Adrenal gland (tissue), 9 donors: ENCODE measurements at regions not wholly inside any gene's neighbourhood (a gene's known extent, or its start where the extent isn't known, plus 50 kb on each side); places are given as distances from the start of the nearest gene placed in this dataset.

ENCODE experiments used
- DNase-seq, 7 donors: peaks; one replicate each; pipeline ENCODE4 v3.0.0-alpha.2; 2019 to 2020
- H3K27ac ChIP-seq, 5 donors: fragments of 200-600 bp; sonication (generic) in 4 of 5; 1 replicate in 3 of 5; 2 replicates in 2 of 5; pipeline versions ENCODE4 v1.5.1 to v1.8.0; 2016 to 2020; ENCODE audit warnings: mild to moderate bottlenecking in 1 of 5
- H3K27me3 ChIP-seq: fragments of 200-600 bp; 2 replicates; pipeline ENCODE4 v1.8.0; 2021
- H3K36me3 ChIP-seq, 2 donors: fragments of 200-600 bp; replicated peaks in 1 of 2; 1 replicate in 1 of 2; 2 replicates in 1 of 2; pipeline versions ENCODE4 v1.5.1 to v1.8.0; 2018 to 2022
- H3K4me1 ChIP-seq, 2 donors: fragments of 200-600 bp; replicated peaks in 1 of 2; 1 replicate in 1 of 2; 2 replicates in 1 of 2; pipeline versions ENCODE4 v1.5.1 to v1.8.0; 2018 to 2021
- H3K4me3 ChIP-seq, 4 donors: fragments of 200-600 bp; sonication (generic) in 3 of 4; one replicate each; pipeline ENCODE4 v1.5.1; 2016 to 2018
- H3K9me3 ChIP-seq, 3 donors: fragments of 200-600 bp; sonication (generic) in 1 of 3; replicated peaks in 1 of 3; 1 replicate in 2 of 3; 2 replicates in 1 of 3; pipeline versions ENCODE4 v1.5.1 to v1.8.0; 2016 to 2021
- POLR2A ChIP-seq, 2 donors: fragments of 450-650 bp; IDR thresholded peaks; one replicate each; pipeline ENCODE4 v1.6.1; 2017; ENCODE audit warnings: antibody characterized with exemption in 2 of 2, mild to moderate bottlenecking in 2 of 2, moderate library complexity in 1 of 2
- WGBS, 4 donors: extraction: QIAGEN DNeasy Blood & Tissue Kit in 2 of 4; methylation state at CpG; one replicate each; pipeline versions ENCODE4 v1.1.5 to v1.1.7; 2013 to 2017; 5-methylcytosine and 5-hydroxymethylcytosine counted together
- intact Hi-C, 2 donors: fragments of 100-400 bp; cut with DNase I; formaldehyde crosslinking; loops; one replicate each; pipeline versions ENCODE4 v1.14.1 to v1.15.0; 2022 to 2023
- TF ChIP-seq, protein P1 (sequence below), 6 experiments: fragments of 450-650 bp in 4 of 6; fragments of 200-600 bp in 2 of 6; sonication (generic) in 1 of 6; IDR thresholded peaks; 1 replicate in 5 of 6; 2 replicates in 1 of 6; pipeline versions ENCODE4 v1.5.1 to v1.8.0; 2016 to 2021; ENCODE audit warnings: antibody characterized with exemption in 6 of 6, mild to moderate bottlenecking in 2 of 6, moderate library complexity in 1 of 6
- donor health status: healthy with polysubstance abuse.
- donor health status: Bipolar disorder and iron deficiency.
- donor health status: DM: yes; HTN: yes; CAD: no.
- donor health status: DM: no; HTN: no; CAD: no.
- donor health status: DM: no; HTN: no; CAD: no.

DNA sequence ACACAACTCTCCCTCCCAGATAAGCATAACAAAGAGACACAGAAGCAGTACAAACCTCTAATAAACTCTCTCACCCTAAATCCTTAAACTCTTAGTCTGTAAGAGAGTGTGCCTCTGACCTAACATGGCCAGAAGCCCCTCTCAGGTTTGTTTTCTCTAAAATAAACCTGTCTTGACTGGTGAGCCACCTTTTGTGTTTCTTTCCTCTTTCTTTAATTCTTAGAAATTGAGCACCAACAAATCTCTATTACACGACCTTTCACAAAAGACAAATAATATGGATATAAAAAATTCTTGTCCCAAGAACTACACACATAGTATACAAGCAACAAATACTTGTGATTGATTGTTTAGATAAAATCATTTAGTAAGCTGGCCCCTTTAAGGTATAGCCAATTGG is 573.7 kb downstream of the EPHA5 start:
- no peaks in the 10 kb centered on the region for H3K27me3 ChIP-seq
- intact Hi-C loops: no loop called here
- TF ChIP-seq, protein P1, sequence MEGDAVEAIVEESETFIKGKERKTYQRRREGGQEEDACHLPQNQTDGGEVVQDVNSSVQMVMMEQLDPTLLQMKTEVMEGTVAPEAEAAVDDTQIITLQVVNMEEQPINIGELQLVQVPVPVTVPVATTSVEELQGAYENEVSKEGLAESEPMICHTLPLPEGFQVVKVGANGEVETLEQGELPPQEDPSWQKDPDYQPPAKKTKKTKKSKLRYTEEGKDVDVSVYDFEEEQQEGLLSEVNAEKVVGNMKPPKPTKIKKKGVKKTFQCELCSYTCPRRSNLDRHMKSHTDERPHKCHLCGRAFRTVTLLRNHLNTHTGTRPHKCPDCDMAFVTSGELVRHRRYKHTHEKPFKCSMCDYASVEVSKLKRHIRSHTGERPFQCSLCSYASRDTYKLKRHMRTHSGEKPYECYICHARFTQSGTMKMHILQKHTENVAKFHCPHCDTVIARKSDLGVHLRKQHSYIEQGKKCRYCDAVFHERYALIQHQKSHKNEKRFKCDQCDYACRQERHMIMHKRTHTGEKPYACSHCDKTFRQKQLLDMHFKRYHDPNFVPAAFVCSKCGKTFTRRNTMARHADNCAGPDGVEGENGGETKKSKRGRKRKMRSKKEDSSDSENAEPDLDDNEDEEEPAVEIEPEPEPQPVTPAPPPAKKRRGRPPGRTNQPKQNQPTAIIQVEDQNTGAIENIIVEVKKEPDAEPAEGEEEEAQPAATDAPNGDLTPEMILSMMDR (IDR thresholded peaks at IDR 0.05): no peak
- no peak overlapping the region for H3K4me3 ChIP-seq
- no peaks in the 10 kb centered on the region for H3K9me3 ChIP-seq
- no peaks in the 10 kb centered on the region for H3K36me3 ChIP-seq
- no peaks in the 10 kb centered on the region for H3K4me1 ChIP-seq
- H3K27ac ChIP-seq: no peak overlapping the region
- WGBS, 4 donors: 21 to 41% (median 31%) methylated on average over 1 of the region's 1 CpG
- no peak for DNase-seq

DNA sequence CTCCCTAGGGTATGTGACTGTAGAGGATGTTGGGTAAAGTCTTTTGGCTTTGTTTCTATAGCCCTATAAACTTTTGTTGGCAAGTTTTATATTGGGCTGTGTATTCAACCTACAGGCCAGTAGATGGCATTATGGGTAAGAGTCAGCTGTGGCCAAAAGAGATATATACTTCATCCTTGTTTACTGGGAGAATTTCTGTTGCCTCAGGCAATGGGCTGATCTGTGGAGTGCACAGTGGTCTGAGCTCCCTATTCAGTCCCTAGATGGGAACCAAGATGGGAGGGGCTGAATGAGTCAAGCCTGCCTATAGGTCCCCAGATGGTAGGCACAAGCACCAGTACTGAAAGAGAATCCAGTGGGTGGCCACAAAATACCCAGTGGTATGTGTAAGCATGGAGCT is 580.6 kb downstream of the EPHA5 start:
- H3K27me3 ChIP-seq: no peaks in the 10 kb centered on the region

DNA sequence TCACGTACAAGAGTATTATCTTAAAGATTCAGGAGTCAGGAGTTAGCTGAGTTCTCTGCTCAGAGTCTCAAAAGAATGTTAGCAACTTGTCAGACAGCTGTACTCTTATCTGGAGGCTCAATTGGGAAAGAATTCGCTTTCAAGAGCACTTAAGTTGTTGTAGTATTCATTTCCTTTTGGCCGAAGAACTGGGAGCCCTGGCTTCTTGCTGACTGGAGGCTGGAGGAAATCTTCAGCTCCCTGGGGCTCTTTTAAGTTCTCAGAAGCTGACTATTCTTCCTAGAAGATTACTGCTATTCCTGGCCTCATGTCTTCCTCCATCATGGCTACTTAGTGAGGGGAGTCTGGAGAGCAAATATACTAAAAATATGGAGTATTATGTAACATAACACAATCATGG is 587.2 kb downstream of the EPHA5 start:
- H3K27ac ChIP-seq: no peak overlapping the region
- no peak for DNase-seq
- 47 to 58% (median 49%) methylated on average over 3 of the region's 3 CpGs for WGBS, 4 donors
- no peaks in the 10 kb centered on the region for H3K27me3 ChIP-seq
- H3K9me3 ChIP-seq: no peaks in the 10 kb centered on the region
- TF ChIP-seq, protein P1 (IDR thresholded peaks at IDR 0.05): no peak
- TF ChIP-seq POLR2A (IDR thresholded peaks at IDR 0.05): no peak
- no peaks in the 10 kb centered on the region for H3K36me3 ChIP-seq
- intact Hi-C loops: no loop called here
- H3K4me1 ChIP-seq: no peaks in the 10 kb centered on the region
- no peak overlapping the region for H3K4me3 ChIP-seq

More for the DNA sequence above, 580.6 kb downstream of the EPHA5 start:
- DNase-seq: no peak
- intact Hi-C loops: no loop called here
- H3K9me3 ChIP-seq: no peaks in the 10 kb centered on the region
- H3K4me3 ChIP-seq: no peak overlapping the region
- no peaks in the 10 kb centered on the region for H3K36me3 ChIP-seq
- no peaks in the 10 kb centered on the region for H3K4me1 ChIP-seq
- no peak overlapping the region for H3K27ac ChIP-seq
- TF ChIP-seq POLR2A (IDR thresholded peaks at IDR 0.05): no peak
- TF ChIP-seq, protein P1 (IDR thresholded peaks at IDR 0.05): peak in 1 of 6 experiments; percentile 35

DNA sequence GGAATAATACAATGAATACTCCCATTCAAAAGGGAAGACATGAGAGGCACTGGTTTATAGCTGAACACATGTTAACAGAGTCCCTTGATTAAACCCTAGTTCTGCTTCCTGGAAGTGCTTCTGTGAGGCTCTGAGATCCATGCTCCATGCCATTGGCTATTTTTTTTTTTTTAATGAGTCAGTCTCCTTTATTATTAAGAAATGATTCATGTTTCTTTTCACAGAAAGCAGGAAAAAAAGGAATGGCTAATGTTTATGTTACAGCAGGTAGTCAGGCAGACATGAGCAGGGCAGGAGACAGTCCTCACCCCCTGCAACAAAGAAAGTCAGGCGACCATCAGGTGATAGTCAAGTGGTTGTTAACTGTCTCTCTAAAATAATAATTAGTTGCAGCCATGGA is 598.7 kb downstream of the EPHA5 start:
- no peak overlapping the region for H3K4me3 ChIP-seq
- no peaks in the 10 kb centered on the region for H3K27me3 ChIP-seq
- TF ChIP-seq, protein P1 (IDR thresholded peaks at IDR 0.05): no peak
- TF ChIP-seq POLR2A (IDR thresholded peaks at IDR 0.05): no peak
- no peak for DNase-seq
- H3K36me3 ChIP-seq: no peaks in the 10 kb centered on the region
- no peak overlapping the region for H3K27ac ChIP-seq
- no peaks in the 10 kb centered on the region for H3K4me1 ChIP-seq
- intact Hi-C loops: no loop called here
- no peaks in the 10 kb centered on the region for H3K9me3 ChIP-seq
- WGBS, 4 donors: 35 to 84% (median 59%) methylated on average over 1 of the region's 1 CpG
